Activated CD4-positive, CD25-positive, alpha-beta regulatory T cell (primary cell): ENCODE measurements at regions not wholly inside any gene's neighbourhood (a gene's known extent, or its start where the extent isn't known, plus 50 kb on each side); places are given as distances from the start of the nearest gene placed in this dataset.
"Not testable (repeated sequence)": the region's sequence is repeated elsewhere in the genome, so short reads cannot be mapped to it uniquely, and the experiment has no call there.

Experiments
- DNase-seq, 4 experiments: peaks; one replicate each; lab custom pipeline; 2025; lab: John Stamatoyannopoulos, UW

- DNase-seq: no peak
Measured at GRCh38 chrX:125505207-125505606, 185.5 kb downstream of the TEX13C start.

- no peak for DNase-seq
Measured at GRCh38 chrX:125507119-125507518, 187.4 kb downstream of the TEX13C start.

GRCh38 chrX:125520029-125520428, 200.4 kb downstream of the TEX13C start:
- no peak for DNase-seq

- no peak for DNase-seq
Measured at GRCh38 chrX:125522752-125523151, 203.1 kb downstream of the TEX13C start.

- no peak for DNase-seq
Measured at GRCh38 chrX:125532411-125533089, 212.9 kb downstream of the TEX13C start.

- DNase-seq: no peak
Measured at GRCh38 chrX:125533352-125533751, 213.7 kb downstream of the TEX13C start.

GRCh38 chrX:125544031-125544660, 224.5 kb downstream of the TEX13C start:
- DNase-seq: no peak

GRCh38 chrX:125544856-125545255, 225.2 kb downstream of the TEX13C start:
- DNase-seq: no peak

GRCh38 chrX:125577479-125577878, 257.8 kb downstream of the TEX13C start:
- no peak for DNase-seq

GRCh38 chrX:125604448-125604847, 284.8 kb downstream of the TEX13C start:
- no peak for DNase-seq

GRCh38 chrX:125605145-125605544, 285.5 kb downstream of the TEX13C start:
- DNase-seq: no peak

- DNase-seq: not testable (repeated sequence)
Measured at GRCh38 chrX:125614591-125615343, 295.1 kb downstream of the TEX13C start.

- DNase-seq: no peak
Measured at GRCh38 chrX:125620715-125621587, 301.3 kb downstream of the TEX13C start.

- no peak for DNase-seq
Measured at GRCh38 chrX:125621588-125621927, 301.9 kb downstream of the TEX13C start.

GRCh38 chrX:125622899-125623298, 303.2 kb downstream of the TEX13C start:
- no peak for DNase-seq

- no peak for DNase-seq
Measured at GRCh38 chrX:125627676-125628075, 308.0 kb downstream of the TEX13C start.

GRCh38 chrX:125628435-125628834, 308.8 kb downstream of the TEX13C start:
- DNase-seq: no peak

GRCh38 chrX:125641405-125641804, 321.7 kb downstream of the TEX13C start:
- DNase-seq: no peak

- DNase-seq: no peak
Measured at GRCh38 chrX:125646195-125646594, 326.5 kb downstream of the TEX13C start.

- DNase-seq: no peak
Measured at GRCh38 chrX:125651426-125651825, 331.8 kb downstream of the TEX13C start.

- no peak for DNase-seq
Measured at GRCh38 chrX:125654501-125654900, 334.8 kb downstream of the TEX13C start.

- no peak for DNase-seq
Measured at GRCh38 chrX:125673758-125674157, 354.1 kb downstream of the TEX13C start.
